ENCODE measurements at regions not wholly inside any gene's neighbourhood (a gene's known extent, or its start where the extent isn't known, plus 50 kb on each side); places are given as distances from the start of the nearest gene placed in this dataset.

- TF ChIP-seq CTCF (conservative IDR thresholded peaks at IDR 0.05; ENCODE audit: low read length), result no peak
- no peak for TF ChIP-seq EZH2phosphoT487 (IDR thresholded peaks at IDR 0.05; ENCODE audit: borderline replicate concordance, low read depth, low read length)
Observed at GRCh38 chr16:73845238-73846006, 451.2 kb upstream of the PSMD7 start.

Measured in OCI-LY7 (cell line).